GM23248 (cell line): ENCODE measurements at regions not wholly inside any gene's neighbourhood (a gene's known extent, or its start where the extent isn't known, plus 50 kb on each side); places are given as distances from the start of the nearest gene placed in this dataset.

Source experiments
- EZH2 ChIP-seq: fragments of 200-600 bp; sonication (generic); IDR thresholded peaks from 2 replicates; pipeline ENCODE4 v1.6.1; 2018; ENCODE audit warnings: antibody characterized with exemption, mild to moderate bottlenecking; ENCODE audit not compliant: insufficient read depth, poor library complexity, severe bottlenecking
- EZH2phosphoT487 ChIP-seq: fragments of 200-600 bp; sonication (generic); IDR thresholded peaks from 2 replicates; pipeline ENCODE4 v1.6.1; 2018; ENCODE audit warnings: antibody characterized with exemption, moderate library complexity, mild to moderate bottlenecking, low read depth; ENCODE audit not compliant: insufficient read depth

DNA sequence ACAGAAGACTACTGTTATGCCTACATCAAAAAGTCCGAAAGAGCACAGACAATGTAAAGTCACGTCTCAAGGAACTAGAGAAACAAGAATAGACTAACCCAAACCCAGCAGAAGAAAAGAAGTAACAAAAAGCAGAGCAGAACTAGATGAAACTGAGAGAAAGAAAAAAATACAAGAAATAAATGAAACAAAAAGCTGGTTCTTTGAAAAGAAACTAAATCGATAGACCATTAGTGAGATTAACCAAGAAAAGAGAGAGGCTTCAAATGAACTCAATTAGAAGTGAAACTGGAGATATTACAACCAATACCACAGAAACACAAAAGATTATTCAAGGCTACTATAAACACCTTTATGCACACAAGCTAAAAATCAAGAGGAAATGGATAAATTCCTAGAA is 271.8 kb downstream of the MBD2 start:
- no peak for TF ChIP-seq EZH2
- no peak for TF ChIP-seq EZH2phosphoT487
